GM13976 (cell line): ENCODE measurements at regions not wholly inside any gene's neighbourhood (a gene's known extent, or its start where the extent isn't known, plus 50 kb on each side); places are given as distances from the start of the nearest gene placed in this dataset.

Source experiments
- DNase-seq: peaks from one replicate; pipeline ENCODE4 v3.0.0; 2012; ENCODE audit warnings: low spot score
- CTCF ChIP-seq: IDR thresholded peaks from 2 replicates; pipeline ENCODE4 v1.5.1; 2012; ENCODE audit warnings: borderline replicate concordance, mild to moderate bottlenecking; ENCODE audit not compliant: insufficient read depth; ENCODE audit errors: extremely low read depth, missing control alignments, control extremely low read depth
- in situ Hi-C: fragments of 300-500 bp; cut with MboI; formaldehyde crosslinking; loops from one replicate; pipeline ENCODE4 v1.12.0; 2022; ENCODE audit warnings: low sequenced_read_pairs, mixed read lengths, inconsistent platforms; ENCODE audit not compliant: unreplicated experiment

- TF ChIP-seq CTCF = no peak
- no peak for DNase-seq
- in situ Hi-C loops = no loop called here
Measured at GRCh38 chr6:54002116-54002515, 109.1 kb upstream of the MLIP start.

- in situ Hi-C loops = no loop called here
- DNase-seq = no peak
Measured at GRCh38 chr6:54003316-54003715, 107.9 kb upstream of the MLIP start.

GRCh38 chr6:54008589-54008988, 102.7 kb upstream of the MLIP start:
- DNase-seq = no peak
- no peak for TF ChIP-seq CTCF
- in situ Hi-C loops = no loop called here

More at GRCh38 chr6:54003316-54003715, 107.9 kb upstream of the MLIP start:
- no peak for TF ChIP-seq CTCF

GRCh38 chr6:54009052-54009654, 102.1 kb upstream of the MLIP start:
- in situ Hi-C loops = no loop called here
- no peak for DNase-seq
- TF ChIP-seq CTCF = no peak

GRCh38 chr6:54010340-54011276, 100.6 kb upstream of the MLIP start:
- no peak for TF ChIP-seq CTCF
- in situ Hi-C loops = no loop called here

GRCh38 chr6:54011277-54011648, 100.0 kb upstream of the MLIP start:
- no peak for TF ChIP-seq CTCF
- no peak for DNase-seq
- in situ Hi-C loops = no loop called here

More at GRCh38 chr6:54010340-54011276, 100.6 kb upstream of the MLIP start:
- DNase-seq = no peak

- in situ Hi-C loops = no loop called here
- DNase-seq = no peak
- no peak for TF ChIP-seq CTCF
Measured at GRCh38 chr6:54013966-54014365, 97.3 kb upstream of the MLIP start.
